CD4-positive, alpha-beta T cell treated with Interleukin-17A for 4 hours (primary cell): ENCODE measurements at regions not wholly inside any gene's neighbourhood (a gene's known extent, or its start where the extent isn't known, plus 50 kb on each side); places are given as distances from the start of the nearest gene placed in this dataset.

Source experiments
- DNase-seq: peaks from one replicate; pipeline ENCODE4 v3.0.0-alpha.2; 2020; ENCODE audit warnings: mixed read lengths

GRCh38 chr15:77727635-77728304 lies 95.1 kb upstream of the LINGO1 start:
- DNase-seq: no peak

DNA sequence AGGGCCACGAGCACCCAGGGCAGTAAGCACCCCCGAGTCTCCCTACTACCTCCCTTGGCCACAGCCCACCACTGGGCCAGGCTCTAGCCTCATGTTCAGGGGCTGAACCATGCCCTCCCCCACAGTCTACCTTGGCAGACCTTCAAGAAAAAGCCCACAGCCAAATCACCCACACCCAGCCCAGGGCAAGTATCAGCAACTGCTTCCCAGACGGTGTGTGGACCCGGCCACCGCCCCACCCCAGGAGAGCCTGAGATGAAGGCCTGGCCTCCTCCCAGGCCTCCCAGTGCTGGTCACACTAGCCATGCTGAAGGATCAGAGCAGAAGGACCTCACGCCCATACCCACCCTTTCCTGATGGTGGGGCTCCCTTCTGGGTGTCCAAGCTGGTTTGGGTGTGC lies 92.0 kb upstream of the LINGO1 start:
- DNase-seq: no peak

GRCh38 chr15:77723756-77724155 lies 91.0 kb upstream of the LINGO1 start:
- no peak for DNase-seq

DNA sequence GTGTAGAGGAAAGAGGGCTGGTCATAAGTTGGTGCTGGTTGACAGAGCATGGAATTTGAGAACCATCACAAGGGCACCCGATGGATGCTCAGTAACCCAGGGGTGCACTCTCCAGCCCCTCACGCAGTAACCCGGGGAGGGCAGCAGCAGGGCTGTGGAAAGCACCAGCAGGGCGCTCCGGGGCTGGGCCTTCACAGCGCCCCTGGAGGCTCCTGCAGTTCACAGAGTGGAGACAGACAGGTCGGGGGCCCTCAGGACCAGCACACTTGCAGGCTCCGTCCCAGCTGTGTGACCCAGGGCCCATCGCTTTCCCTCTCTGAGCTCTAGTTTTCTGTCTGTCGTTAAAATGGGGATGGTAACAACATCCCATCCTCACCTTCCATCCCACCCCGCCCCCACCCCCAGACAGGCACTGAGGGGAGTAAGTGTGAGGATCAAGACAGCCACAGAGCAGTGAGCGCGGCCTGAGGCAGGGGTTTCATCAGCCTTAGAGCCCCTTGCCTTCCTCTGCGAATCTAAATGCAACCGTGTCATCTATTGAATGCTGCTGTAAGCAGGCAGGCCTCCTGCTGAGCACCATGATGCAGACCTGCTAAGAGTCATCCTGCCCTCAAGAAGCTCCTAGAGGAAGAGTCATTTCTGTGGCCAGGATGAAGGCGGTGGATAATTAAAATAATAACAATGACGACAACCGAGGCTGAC lies 90.2 kb upstream of the LINGO1 start:
- DNase-seq: no peak

GRCh38 chr15:77721963-77722362 lies 89.3 kb upstream of the LINGO1 start:
- DNase-seq: no peak

GRCh38 chr15:77720655-77721054 lies 87.9 kb upstream of the LINGO1 start:
- DNase-seq: no peak

DNA sequence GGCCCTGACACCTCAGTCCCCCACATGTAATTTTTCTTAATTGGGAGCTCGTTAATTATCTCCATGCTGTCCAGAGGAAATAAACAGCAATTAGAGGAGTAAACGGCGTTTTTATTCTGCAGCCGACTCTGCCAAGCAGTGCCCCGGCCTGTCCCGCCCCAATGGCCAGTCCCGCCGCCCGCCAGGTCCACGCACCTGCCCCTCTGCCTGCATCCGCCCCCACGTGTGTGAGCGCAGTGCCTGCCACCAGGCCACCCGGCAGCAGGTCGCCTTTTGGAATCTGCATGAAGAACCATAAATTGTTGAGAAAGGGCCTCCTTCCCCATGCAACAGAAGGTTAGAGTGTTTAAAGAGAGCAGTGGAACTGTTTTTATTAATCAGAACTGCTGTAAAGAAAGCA lies 87.5 kb upstream of the LINGO1 start:
- no peak for DNase-seq

- no peak for DNase-seq
Measured at GRCh38 chr15:77719450-77719849, 86.7 kb upstream of the LINGO1 start.

- no peak for DNase-seq
Measured at GRCh38 chr15:77717333-77717990, 84.8 kb upstream of the LINGO1 start.

- no peak for DNase-seq
Measured at GRCh38 chr15:77716632-77717332, 84.1 kb upstream of the LINGO1 start.

GRCh38 chr15:77715860-77716259 lies 83.1 kb upstream of the LINGO1 start:
- no peak for DNase-seq

DNA sequence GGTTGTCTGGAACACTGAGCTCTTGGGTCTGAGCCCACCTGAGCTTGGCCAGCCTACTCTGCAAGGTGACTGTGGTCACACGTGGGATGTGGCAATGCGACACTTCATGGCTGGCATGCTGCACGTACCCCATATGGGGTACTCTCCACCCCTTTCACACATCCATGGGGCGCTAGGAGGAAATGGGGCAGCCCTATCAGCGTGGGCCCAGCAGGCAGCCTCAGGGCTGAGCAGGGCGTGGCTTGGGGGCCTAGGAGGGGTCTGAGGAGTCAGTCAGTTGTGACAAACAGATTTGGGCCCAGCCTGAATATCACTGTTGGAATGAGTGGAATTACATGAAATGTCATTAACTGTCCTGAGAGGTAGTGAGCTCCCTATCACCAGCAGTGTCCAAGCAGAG lies 82.3 kb upstream of the LINGO1 start:
- no peak for DNase-seq

DNA sequence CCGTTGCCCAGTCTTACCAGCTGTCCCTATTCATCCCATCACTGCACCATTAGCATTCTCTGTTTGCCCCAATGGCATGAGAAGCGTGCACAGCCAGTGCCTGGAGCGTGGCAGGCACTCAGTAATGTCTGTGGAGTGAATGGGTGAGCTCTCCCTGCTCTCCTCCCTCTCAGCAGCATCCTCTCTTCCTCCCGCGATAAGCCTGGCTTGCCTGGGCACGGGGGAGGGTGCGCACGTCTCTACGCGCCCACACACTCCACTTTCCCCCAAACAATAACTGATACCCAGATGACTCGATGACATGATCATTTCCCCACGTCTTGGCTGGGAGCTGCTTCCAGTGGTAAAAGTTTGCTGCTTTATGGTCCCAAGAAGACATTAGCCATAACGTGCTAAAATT lies 81.8 kb upstream of the LINGO1 start:
- DNase-seq: no peak

- DNase-seq: no peak
Measured at GRCh38 chr15:77714023-77714422, 81.3 kb upstream of the LINGO1 start.

DNA sequence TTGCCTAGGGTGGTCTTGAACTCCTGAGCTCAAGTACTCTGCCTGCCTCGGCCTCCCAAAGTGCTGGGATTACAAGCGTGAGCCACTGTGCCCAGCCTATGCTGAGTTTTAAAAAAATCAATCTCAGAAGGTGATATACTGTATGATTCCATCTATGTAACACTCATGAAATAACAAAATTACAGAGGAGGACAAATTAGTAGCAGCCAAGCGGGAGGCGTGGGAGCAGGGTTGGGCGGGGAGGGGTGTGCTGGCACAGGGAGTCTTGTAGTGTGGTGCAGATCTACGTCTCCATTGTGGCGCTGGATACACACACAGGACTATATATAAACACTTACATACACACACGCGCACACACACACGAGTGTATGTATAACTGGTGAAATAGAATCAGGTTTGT lies 80.6 kb upstream of the LINGO1 start:
- no peak for DNase-seq

DNA sequence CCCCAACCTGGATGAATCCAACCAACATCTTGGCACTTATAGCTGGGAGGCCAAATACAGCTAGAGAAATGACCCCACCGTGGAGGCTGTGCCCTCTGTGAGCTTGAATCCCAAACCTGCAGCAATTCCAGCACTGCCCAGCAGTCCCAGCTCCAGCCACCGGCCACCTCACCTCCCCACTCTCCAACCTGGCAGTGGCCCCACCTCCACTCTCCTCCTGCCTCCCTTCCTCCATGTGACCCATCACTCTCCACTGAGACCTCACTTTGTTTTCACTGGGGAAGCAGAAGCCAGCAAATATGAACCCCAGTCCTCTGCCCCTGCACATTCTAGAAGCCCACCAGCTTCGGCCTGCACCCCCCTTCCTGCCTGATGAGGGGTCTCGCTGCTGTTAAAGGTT lies 79.7 kb upstream of the LINGO1 start:
- DNase-seq: no peak

DNA sequence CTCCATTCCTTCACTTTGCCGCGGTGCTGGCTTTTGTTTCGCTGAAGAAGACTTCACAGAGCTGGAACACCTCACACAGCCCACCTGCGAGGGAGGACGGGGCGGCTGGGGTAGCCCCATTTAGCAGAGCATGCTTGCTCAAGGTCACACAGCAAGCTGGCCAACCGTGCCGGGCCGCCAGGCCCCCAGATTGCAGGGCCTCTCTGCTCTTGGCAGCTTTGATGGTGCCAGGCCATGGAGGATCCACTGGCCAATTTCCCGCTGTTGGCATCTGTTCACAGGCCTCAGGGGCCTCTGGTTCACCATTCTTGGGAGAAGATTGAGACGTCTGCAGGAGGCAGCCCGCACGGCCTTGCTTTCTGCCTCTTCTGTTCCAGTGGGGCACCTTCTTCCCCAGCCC lies 77.9 kb upstream of the LINGO1 start:
- DNase-seq: no peak

DNA sequence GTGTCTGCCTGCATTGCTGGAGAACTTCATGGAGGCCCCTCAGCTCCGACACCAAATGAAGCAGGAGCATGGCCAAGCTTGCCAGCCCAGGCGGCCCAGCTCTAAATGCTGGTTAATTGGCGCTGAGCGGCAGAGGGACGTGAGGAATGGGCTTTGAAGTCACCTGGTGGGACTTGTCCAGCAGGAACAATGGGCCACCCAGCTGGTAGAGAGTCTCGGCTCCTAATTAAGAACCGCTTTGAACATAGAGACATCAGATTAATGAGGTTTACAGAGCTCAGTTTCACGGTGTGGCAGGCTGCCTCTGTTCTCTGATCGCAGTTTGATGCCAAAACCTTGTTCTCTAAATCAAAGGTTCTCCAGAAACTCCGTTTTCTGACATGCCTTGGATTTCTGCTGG lies 77.5 kb upstream of the LINGO1 start:
- DNase-seq: no peak

DNA sequence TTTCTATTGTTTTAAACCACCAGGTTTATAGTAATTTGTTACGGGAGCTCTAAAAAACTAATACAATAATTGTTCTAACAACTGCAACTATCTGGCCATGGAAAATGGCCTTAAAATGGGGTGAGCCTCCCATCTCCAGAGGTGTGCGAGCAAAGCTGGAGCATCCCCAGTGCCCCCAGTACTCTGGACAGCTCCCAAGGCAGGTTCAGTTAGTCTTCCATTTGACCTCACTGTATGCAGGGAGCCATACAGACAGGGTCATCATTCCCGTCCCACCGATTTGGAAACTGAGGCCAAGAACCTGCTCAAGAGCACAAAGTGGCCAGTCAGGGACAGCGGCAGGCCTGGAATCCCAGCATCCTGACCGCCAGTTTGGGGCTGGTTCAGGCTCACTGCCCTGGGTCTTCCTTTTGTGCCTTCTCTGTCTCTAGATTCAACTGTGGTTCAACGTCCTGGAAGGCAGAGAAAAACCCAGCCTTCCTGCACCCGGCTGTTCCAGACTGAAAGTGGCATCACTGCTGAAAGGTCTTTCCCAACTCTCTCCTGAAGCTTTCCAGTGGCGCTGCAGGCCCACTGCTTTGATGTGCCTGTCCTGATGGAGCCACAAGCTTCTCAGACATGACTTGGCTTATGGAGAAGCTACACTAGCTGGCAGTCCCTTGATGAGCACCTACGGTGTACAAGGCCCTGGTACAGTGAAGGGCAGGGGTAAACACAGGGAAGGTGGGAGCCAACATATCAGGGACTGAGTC lies 76.6 kb upstream of the LINGO1 start:
- DNase-seq: no peak

DNA sequence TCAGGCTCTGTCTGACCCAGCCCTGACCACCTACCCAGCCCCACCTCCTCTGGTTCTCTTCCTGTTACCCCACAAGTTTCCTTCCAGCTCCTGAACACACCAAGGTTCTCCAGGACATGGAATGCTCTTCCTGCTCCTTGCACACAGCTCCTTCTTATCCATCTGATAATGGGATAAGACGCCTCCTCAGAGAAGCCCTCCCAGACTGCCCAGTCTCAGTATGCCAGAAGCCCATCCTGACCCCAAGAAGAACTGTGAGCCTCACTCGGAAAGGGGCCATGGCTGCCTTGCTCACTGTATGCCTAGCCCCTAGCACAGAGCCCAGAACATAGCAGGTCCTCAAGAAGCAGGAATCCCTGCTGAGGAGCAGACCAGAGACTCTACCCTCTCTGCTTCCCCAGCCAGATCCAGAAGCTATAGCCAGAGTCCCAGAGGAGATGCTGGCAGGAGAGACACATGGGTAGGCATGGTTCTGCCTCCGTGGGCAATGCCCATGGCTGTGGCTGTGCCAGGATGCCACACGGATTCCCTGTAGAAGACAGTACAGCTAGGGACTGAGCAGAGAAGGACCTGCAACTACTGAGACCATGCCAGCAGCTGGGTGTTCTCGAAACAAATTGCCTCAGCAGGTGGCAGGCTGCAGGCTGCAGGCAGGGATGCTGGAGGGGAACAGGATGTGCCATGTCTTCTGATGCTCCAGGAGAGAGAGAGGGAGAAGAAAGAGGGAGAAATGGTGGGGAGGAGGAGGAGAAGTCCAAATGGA lies 74.0 kb upstream of the LINGO1 start:
- DNase-seq: no peak

DNA sequence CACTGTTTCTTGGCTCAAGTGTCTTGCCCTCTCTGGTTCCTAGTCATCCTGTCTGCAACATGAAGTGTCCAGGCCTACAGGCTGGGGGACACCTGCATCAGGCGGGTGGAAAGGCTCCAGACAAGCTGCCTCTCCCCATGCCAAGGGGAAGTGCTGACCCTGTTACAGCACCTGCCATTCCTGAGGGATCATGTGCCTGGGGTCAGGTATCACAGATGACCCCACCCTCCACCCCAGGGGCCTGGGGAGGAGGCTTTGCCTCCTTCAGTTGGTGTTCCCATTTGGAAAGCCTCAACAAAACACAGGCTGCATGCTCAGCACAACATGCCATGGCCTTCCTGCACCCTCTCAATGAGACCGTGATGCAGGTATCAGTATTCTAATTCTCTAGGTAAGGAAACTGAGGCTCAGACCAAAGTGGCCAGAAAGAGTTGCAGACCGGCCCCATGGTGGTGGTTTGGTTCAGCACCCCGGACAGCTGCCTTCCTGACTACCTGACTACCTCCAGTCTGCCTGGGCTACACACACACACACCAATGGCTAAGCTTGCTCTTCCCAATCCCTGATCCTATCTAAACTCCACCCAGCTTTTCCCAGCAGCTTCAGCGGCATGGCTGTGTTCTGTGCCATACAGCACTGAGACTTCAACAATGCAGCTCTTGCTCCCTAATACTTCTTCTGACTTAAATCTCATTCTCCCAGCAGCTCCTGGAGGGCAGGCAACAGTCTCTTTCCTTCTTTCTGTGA lies 69.7 kb upstream of the LINGO1 start:
- no peak for DNase-seq
